ENCODE measurements at regions not wholly inside any gene's neighbourhood (a gene's known extent, or its start where the extent isn't known, plus 50 kb on each side); places are given as distances from the start of the nearest gene placed in this dataset.

DNA sequence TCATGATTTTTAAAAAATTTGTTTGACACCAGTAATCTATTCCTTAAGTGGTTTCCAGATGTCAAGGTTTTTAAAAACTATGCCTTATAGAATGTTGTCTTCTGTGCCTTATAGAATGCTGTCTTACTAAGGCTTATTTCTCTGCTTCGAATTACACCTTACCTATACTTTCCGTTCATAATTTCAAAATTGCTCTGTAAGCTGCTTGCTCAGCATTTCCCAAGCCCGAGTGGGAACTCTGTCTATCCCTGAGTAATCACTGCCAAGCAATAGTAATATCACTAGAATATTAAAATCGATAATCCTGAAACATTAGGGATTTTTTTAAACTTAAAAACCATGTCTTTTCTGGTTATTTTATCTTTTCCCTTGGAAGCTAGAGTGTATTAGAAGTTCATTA is 376.3 kb downstream of the PIK3R1 start:
- Mint-ChIP-seq H3K9me3 (ENCODE audit: insufficient read depth) (no peaks in the 10 kb centered on the region), H3K4me3 (no peak overlapping the region), H3K27ac (no peak overlapping the region), H3K4me1 (peaks cover 4% of the 10 kb centered on the region), H3K27me3 (peaks cover 3% of the 10 kb centered on the region)
- no peaks in the 10 kb centered on the region for H3K27me3 ChIP-seq (replicated peaks in 1 of 4; ENCODE audit: control extremely low read depth in 1 of 4, control insufficient read depth in 3 of 4, insufficient read depth in 4 of 4, low read length in 3 of 4)
- H3K9me3 ChIP-seq (ENCODE audit: control extremely low read depth in 1 of 3, control insufficient read depth in 2 of 3, insufficient read depth in 1 of 3, low read length in 2 of 3): peaks cover 0 to 3% (median 0%) of the 10 kb centered on the region in 3 donors
- H3K79me2 ChIP-seq (ENCODE audit: control insufficient read depth, insufficient read depth, low read length): no peaks in the 10 kb centered on the region
- H3K4me2 ChIP-seq (replicated peaks; ENCODE audit: low read depth, low read length, poor library complexity, severe bottlenecking): no peak overlapping the region
- DNase-seq (no peak), ATAC-seq (ENCODE audit: low read depth) (no peak)
- TF ChIP-seq, protein P1, sequence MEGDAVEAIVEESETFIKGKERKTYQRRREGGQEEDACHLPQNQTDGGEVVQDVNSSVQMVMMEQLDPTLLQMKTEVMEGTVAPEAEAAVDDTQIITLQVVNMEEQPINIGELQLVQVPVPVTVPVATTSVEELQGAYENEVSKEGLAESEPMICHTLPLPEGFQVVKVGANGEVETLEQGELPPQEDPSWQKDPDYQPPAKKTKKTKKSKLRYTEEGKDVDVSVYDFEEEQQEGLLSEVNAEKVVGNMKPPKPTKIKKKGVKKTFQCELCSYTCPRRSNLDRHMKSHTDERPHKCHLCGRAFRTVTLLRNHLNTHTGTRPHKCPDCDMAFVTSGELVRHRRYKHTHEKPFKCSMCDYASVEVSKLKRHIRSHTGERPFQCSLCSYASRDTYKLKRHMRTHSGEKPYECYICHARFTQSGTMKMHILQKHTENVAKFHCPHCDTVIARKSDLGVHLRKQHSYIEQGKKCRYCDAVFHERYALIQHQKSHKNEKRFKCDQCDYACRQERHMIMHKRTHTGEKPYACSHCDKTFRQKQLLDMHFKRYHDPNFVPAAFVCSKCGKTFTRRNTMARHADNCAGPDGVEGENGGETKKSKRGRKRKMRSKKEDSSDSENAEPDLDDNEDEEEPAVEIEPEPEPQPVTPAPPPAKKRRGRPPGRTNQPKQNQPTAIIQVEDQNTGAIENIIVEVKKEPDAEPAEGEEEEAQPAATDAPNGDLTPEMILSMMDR (IDR thresholded peaks at IDR 0.05): no peak
- no peak for TF ChIP-seq EZH2 (IDR thresholded peaks at IDR 0.05; ENCODE audit: borderline replicate concordance, insufficient read depth, low read depth, low read length, poor library complexity, severe bottlenecking)
- no peak overlapping the region for H3K9ac ChIP-seq (ENCODE audit: low read length)
- no peaks in the 10 kb centered on the region for H3K36me3 ChIP-seq (replicated peaks in 1 of 2; ENCODE audit: control extremely low read depth in 1 of 2, control insufficient read depth in 1 of 2, extremely low read depth in 1 of 2, insufficient read depth in 2 of 2, low read length in 1 of 2)
- intact Hi-C loops (cut with micrococcal nuclease): no loop called here
- no peak overlapping the region for H3K4me3 ChIP-seq (ENCODE audit: control extremely low read depth in 1 of 5, extremely low read depth in 1 of 5, insufficient read depth in 1 of 5, low read depth in 2 of 5, low read length in 4 of 5)
- no peaks in the 10 kb centered on the region for H3K4me1 ChIP-seq (ENCODE audit: control insufficient read depth in 2 of 2, insufficient read depth in 2 of 2, low read length in 2 of 2)
- CTCF ChIA-PET: interaction anchor here (0.6 kb wide), 1 partner anchor 595 kb away, joined by 3 read pairs; no protein-coding TSS in a partner anchor
- whole genome bisulfite sequencing (ENCODE audit: insufficient coverage): no CpG with 5 or more reads among the region's 4 CpGs
- H4K20me1 ChIP-seq (ENCODE audit: control insufficient read depth, insufficient read depth, low read length, poor library complexity, severe bottlenecking): no peaks in the 10 kb centered on the region
- no peak overlapping the region for H2AFZ ChIP-seq (ENCODE audit: insufficient read depth, low read depth, low read length, poor library complexity, severe bottlenecking)
- POLR2A ChIA-PET: no interaction called here
- H3K27ac ChIP-seq (ENCODE audit: low read length in 2 of 2): no peak overlapping the region

DNA sequence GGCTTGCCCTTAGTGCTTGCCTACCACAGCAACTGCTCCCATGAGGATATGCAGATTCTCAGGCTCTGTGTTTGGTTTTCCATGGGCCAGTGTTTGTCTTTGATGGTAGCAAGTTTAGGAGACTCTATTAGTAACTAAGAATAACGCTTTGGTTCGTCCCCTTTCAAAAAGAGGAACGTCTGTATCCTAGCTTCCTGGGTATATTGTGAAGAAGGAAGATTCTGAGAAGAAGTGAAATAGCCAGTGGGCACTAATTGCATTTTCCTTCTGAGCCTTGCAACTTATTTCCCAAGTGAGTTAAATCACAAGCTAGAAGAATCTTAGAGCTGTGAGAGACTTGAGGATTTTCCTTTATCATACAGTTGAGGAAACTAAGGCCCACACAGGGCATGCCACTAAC is 376.8 kb downstream of the PIK3R1 start:
- peaks cover 4% of the 10 kb centered on the region for H3K4me1 Mint-ChIP-seq
- Histone ChIP-seq H3K9ac (ENCODE audit: low read length) (no peak overlapping the region), H3K79me2 (ENCODE audit: control insufficient read depth, insufficient read depth, low read length) (no peaks in the 10 kb centered on the region), H3K27ac (ENCODE audit: low read length in 2 of 2) (no peak overlapping the region), H2AFZ (ENCODE audit: insufficient read depth, low read depth, low read length, poor library complexity, severe bottlenecking) (no peak overlapping the region), H3K36me3 (replicated peaks in 1 of 2; ENCODE audit: control extremely low read depth in 1 of 2, control insufficient read depth in 1 of 2, extremely low read depth in 1 of 2, insufficient read depth in 2 of 2, low read length in 1 of 2) (no peaks in the 10 kb centered on the region), H3K4me2 (replicated peaks; ENCODE audit: low read depth, low read length, poor library complexity, severe bottlenecking) (no peak overlapping the region), H3K4me3 (ENCODE audit: control extremely low read depth in 1 of 5, extremely low read depth in 1 of 5, insufficient read depth in 1 of 5, low read depth in 2 of 5, low read length in 4 of 5) (no peak overlapping the region), H4K20me1 (ENCODE audit: control insufficient read depth, insufficient read depth, low read length, poor library complexity, severe bottlenecking) (no peaks in the 10 kb centered on the region), H3K27me3 (replicated peaks in 1 of 4; ENCODE audit: control extremely low read depth in 1 of 4, control insufficient read depth in 3 of 4, insufficient read depth in 4 of 4, low read length in 3 of 4) (no peaks in the 10 kb centered on the region), H3K9me3 (ENCODE audit: control extremely low read depth in 1 of 3, control insufficient read depth in 2 of 3, insufficient read depth in 1 of 3, low read length in 2 of 3) (peaks cover 0 to 3% (median 0%) of the 10 kb centered on the region in 3 donors), H3K4me1 (ENCODE audit: control insufficient read depth in 2 of 2, insufficient read depth in 2 of 2, low read length in 2 of 2) (no peaks in the 10 kb centered on the region)
- ChIA-PET CTCF (interaction anchor here (1.0 kb wide), 1 partner anchor 306 kb away, joined by 3 read pairs; no protein-coding TSS in a partner anchor), POLR2A (no interaction called here)
- TF ChIP-seq, protein P1 (IDR thresholded peaks at IDR 0.05): no peak
- no peak for TF ChIP-seq EZH2 (IDR thresholded peaks at IDR 0.05; ENCODE audit: borderline replicate concordance, insufficient read depth, low read depth, low read length, poor library complexity, severe bottlenecking)
- no CpG with 5 or more reads among the region's 3 CpGs for WGBS (ENCODE audit: insufficient coverage)
- ATAC-seq (ENCODE audit: low read depth): no peak
- peaks cover 3% of the 10 kb centered on the region for H3K27me3 Mint-ChIP-seq
- no peaks in the 10 kb centered on the region for H3K9me3 Mint-ChIP-seq (ENCODE audit: insufficient read depth)
- H3K4me3 Mint-ChIP-seq: no peak overlapping the region
- DNase-seq: no peak
- intact Hi-C loops (cut with micrococcal nuclease): no loop called here
- no peak overlapping the region for H3K27ac Mint-ChIP-seq
